Hepatic stellate cell (primary cell): ENCODE measurements at regions not wholly inside any gene's neighbourhood (a gene's known extent, or its start where the extent isn't known, plus 50 kb on each side); places are given as distances from the start of the nearest gene placed in this dataset.
"Not testable (repeated sequence)": the region's sequence is repeated elsewhere in the genome, so short reads cannot be mapped to it uniquely, and the experiment has no call there.

ENCODE experiments used
- DNase-seq: peaks from one replicate; pipeline ENCODE4 v3.0.0; 2011; ENCODE audit warnings: low spot score

GRCh38 chr5:52165806-52166205, 621.9 kb upstream of the ITGA1 start:
- not testable (repeated sequence) for DNase-seq

- DNase-seq = no peak
Observed at GRCh38 chr5:52173133-52173532, 614.6 kb upstream of the ITGA1 start.

GRCh38 chr5:52177193-52177592, 610.5 kb upstream of the ITGA1 start:
- no peak for DNase-seq

- no peak for DNase-seq
Observed at GRCh38 chr5:52181403-52181802, 606.3 kb upstream of the ITGA1 start.

GRCh38 chr5:52190737-52191136, 597.0 kb upstream of the ITGA1 start:
- no peak for DNase-seq

GRCh38 chr5:52199833-52200232, 587.9 kb upstream of the ITGA1 start:
- no peak for DNase-seq

GRCh38 chr5:52202256-52202655, 585.5 kb upstream of the ITGA1 start:
- DNase-seq = no peak

GRCh38 chr5:52204310-52204709, 583.4 kb upstream of the ITGA1 start:
- no peak for DNase-seq
